ENCODE measurements at regions not wholly inside any gene's neighbourhood (a gene's known extent, or its start where the extent isn't known, plus 50 kb on each side); places are given as distances from the start of the nearest gene placed in this dataset.

DNA sequence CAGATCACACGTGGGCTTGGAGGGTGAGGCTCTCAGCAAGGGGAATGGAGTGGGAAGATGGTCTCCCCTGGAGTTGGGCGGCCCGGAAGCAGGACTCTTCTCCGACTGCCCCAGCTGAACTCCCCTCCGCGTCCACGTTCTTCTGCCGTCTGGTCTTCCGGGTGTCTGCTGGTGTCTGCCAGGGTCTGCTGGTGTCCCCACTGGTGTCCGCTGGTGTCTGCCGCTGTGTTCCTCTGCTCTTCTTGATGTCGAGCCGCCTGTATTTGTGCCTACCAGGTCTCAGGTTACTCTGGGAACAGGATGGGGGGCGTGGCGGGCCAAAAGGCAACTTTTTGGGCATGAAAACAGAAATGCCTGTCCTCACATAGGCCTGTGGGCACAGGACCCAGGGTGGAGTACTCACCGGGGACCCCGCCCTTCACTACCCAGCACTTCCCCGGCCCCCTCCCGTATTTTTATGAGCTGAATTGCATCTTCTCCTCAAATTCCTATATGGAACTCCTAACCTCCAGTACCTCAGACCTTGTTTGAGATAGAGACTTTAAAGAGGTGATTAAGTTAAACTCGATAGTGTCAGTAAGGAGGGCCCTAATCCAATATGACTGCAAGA lies 675.4 kb downstream of the SEMA5A start:
- TF ChIP-seq, protein P1, sequence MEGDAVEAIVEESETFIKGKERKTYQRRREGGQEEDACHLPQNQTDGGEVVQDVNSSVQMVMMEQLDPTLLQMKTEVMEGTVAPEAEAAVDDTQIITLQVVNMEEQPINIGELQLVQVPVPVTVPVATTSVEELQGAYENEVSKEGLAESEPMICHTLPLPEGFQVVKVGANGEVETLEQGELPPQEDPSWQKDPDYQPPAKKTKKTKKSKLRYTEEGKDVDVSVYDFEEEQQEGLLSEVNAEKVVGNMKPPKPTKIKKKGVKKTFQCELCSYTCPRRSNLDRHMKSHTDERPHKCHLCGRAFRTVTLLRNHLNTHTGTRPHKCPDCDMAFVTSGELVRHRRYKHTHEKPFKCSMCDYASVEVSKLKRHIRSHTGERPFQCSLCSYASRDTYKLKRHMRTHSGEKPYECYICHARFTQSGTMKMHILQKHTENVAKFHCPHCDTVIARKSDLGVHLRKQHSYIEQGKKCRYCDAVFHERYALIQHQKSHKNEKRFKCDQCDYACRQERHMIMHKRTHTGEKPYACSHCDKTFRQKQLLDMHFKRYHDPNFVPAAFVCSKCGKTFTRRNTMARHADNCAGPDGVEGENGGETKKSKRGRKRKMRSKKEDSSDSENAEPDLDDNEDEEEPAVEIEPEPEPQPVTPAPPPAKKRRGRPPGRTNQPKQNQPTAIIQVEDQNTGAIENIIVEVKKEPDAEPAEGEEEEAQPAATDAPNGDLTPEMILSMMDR (IDR thresholded peaks at IDR 0.05): no peak
- no peak for TF ChIP-seq EZH2phosphoT487 (IDR thresholded peaks at IDR 0.05)
